HCT116 (cell line): ENCODE measurements at regions not wholly inside any gene's neighbourhood (a gene's known extent, or its start where the extent isn't known, plus 50 kb on each side); places are given as distances from the start of the nearest gene placed in this dataset.
A peak's percentile ranks its signal among the peaks of the same experiment; 100 is the strongest.

ENCODE experiments used
- ATAC-seq: fragments of 200-7000 bp; cut with Tn5 transposase; 2 replicates; pipeline ENCODE4 v1.9.1; 2020; ENCODE audit warnings: mild to moderate bottlenecking, moderate library complexity
- BruUV-seq: library from RNA; stranded (reverse); fragments of 400-500 nt; replicated peaks from 2 replicates; lab custom pipeline; 2021; lab: Mats Ljungman, UMichigan
- CTCF ChIA-PET: fragments of 300-600 bp; sonication (Branson Sonifier 250); formaldehyde crosslinking; loops from one replicate; lab custom pipeline; 2021; ENCODE audit warnings: antibody characterized with exemption; lab: Charles Lee
- POLR2A ChIA-PET: fragments of 300-600, 350-600 bp; sonication (Branson Sonifier 250); formaldehyde crosslinking; loops from one replicate; lab custom pipeline; 2021; ENCODE audit warnings: antibody characterized with exemption; lab: Charles Lee
- RAD21 ChIA-PET, 2 experiments: fragments of 300-600 bp; sonication (Branson Sonifier 250); formaldehyde crosslinking; loops; one replicate each; lab custom pipeline; 2023; ENCODE audit warnings: low total read pairs in 2 of 2; ENCODE audit not compliant: uncharacterized antibody in 2 of 2, unreplicated experiment in 2 of 2, low non-redundant PET in 1 of 2; lab: Charles Lee
- DNase-seq: peaks from one replicate; pipeline ENCODE4 v3.0.0-alpha.2; 2010; ENCODE audit warnings: low read depth, low spot score
- H2AFZ ChIP-seq: fragments of 200-600 bp; shearing (Covaris generic), sonication (generic); 2 replicates; pipeline ENCODE4 v1.6.1; 2017; ENCODE audit warnings: low read depth, mixed run types, mixed read lengths, antibody characterized with exemption, low read length; ENCODE audit not compliant: poor library complexity, severe bottlenecking
- H3K27ac ChIP-seq: 2 replicates; pipeline ENCODE4 v1.5.1; 2012; ENCODE audit warnings: low read depth, low read length
- H3K27me3 ChIP-seq: fragments of 200-600 bp; sonication (generic); 2 replicates; pipeline ENCODE4 v1.6.1; 2016; ENCODE audit warnings: mixed run types, low read length, mixed read lengths; ENCODE audit not compliant: insufficient read depth
- H3K36me3 ChIP-seq, 2 experiments: fragments of 200-500 bp in 1 of 2; fragments of 200-600 bp in 1 of 2; sonication (Bioruptor generic) in 1 of 2; sonication (generic) in 1 of 2; 2 replicates each; pipeline versions ENCODE4 v1.5.1 to v1.6.1; 2014 to 2016; ENCODE audit warnings: low read length in 2 of 2, inconsistent platforms in 1 of 2, mixed read lengths in 1 of 2, mixed run types in 1 of 2; ENCODE audit not compliant: insufficient read depth in 2 of 2, control insufficient read depth in 1 of 2
- H3K4me1 ChIP-seq, 2 experiments: fragments of 200-600 bp in 1 of 2; sonication (generic) in 1 of 2; 2 replicates each; pipeline versions ENCODE4 v1.5.1 to v1.6.1; 2012 to 2017; ENCODE audit warnings: low read length in 2 of 2, inconsistent platforms in 1 of 2, mild to moderate bottlenecking in 1 of 2, mixed read lengths in 1 of 2, mixed run types in 1 of 2, moderate library complexity in 1 of 2; ENCODE audit not compliant: insufficient read depth in 2 of 2, control insufficient read depth in 1 of 2
- H3K4me2 ChIP-seq: fragments of 200-600 bp; sonication (generic); 2 replicates; pipeline ENCODE4 v1.6.1; 2017; ENCODE audit warnings: mixed run types, low read length, mixed read lengths
- H3K4me3 ChIP-seq, 2 experiments: fragments of 200-600 bp in 1 of 2; sonication (generic) in 1 of 2; replicated peaks in 1 of 2; 2 replicates each; pipeline ENCODE4 v1.5.1; 2011 to 2016; ENCODE audit warnings: low read length in 2 of 2, control low read depth in 1 of 2, low read depth in 1 of 2, mild to moderate bottlenecking in 1 of 2, mixed read lengths in 1 of 2, mixed run types in 1 of 2
- H3K79me2 ChIP-seq: fragments of 200-600 bp; sonication (generic); 2 replicates; pipeline ENCODE4 v1.6.1; 2017; ENCODE audit warnings: mild to moderate bottlenecking, mixed run types, low read length, moderate library complexity, mixed read lengths; ENCODE audit not compliant: insufficient read depth
- H3K9ac ChIP-seq: fragments of 200-600 bp; sonication (generic); 2 replicates; pipeline ENCODE4 v1.6.1; 2016; ENCODE audit warnings: low read length, mixed read lengths
- H3K9me2 ChIP-seq: fragments of 200-600 bp; sonication (generic), shearing (Covaris generic); 2 replicates; pipeline ENCODE4 v1.6.1; 2017; ENCODE audit warnings: mixed run types, mild to moderate bottlenecking, moderate library complexity; ENCODE audit not compliant: insufficient read depth
- H3K9me3 ChIP-seq, 2 experiments: fragments of 200-500 bp in 1 of 2; fragments of 200-600 bp in 1 of 2; sonication (Bioruptor generic) in 1 of 2; sonication (generic) in 1 of 2; 2 replicates each; pipeline ENCODE4 v1.6.1; 2014 to 2017; ENCODE audit warnings: low read length in 2 of 2, mixed read lengths in 2 of 2, inconsistent platforms in 1 of 2, low read depth in 1 of 2, mild to moderate bottlenecking in 1 of 2, mixed run types in 1 of 2, moderate library complexity in 1 of 2; ENCODE audit not compliant: control insufficient read depth in 1 of 2, insufficient read depth in 1 of 2
- H4K20me1 ChIP-seq: fragments of 200-600 bp; sonication (generic), shearing (Covaris generic); 2 replicates; pipeline ENCODE4 v1.6.1; 2017; ENCODE audit warnings: mixed run types, mild to moderate bottlenecking, moderate library complexity; ENCODE audit not compliant: insufficient read depth
- CBX3 ChIP-seq: IDR thresholded peaks from 2 replicates; pipeline ENCODE4 v1.6.1; 2012; ENCODE audit warnings: low read depth
- EGR1 ChIP-seq: IDR thresholded peaks from 2 replicates; pipeline ENCODE4 v1.6.1; 2012; ENCODE audit warnings: low read depth
- ELF1 ChIP-seq: IDR thresholded peaks from 2 replicates; pipeline ENCODE4 v1.6.1; 2012; ENCODE audit warnings: low read depth, borderline replicate concordance
- FOSL1 ChIP-seq: IDR thresholded peaks from 2 replicates; pipeline ENCODE4 v1.6.1; 2012; ENCODE audit warnings: low read depth
- JUND ChIP-seq: IDR thresholded peaks from 2 replicates; pipeline ENCODE4 v1.6.1; 2012
- MAX ChIP-seq: IDR thresholded peaks from 2 replicates; pipeline ENCODE4 v1.6.1; 2012
- POLR2AphosphoS5 ChIP-seq: IDR thresholded peaks from 2 replicates; pipeline ENCODE4 v1.6.1; 2011; ENCODE audit warnings: mild to moderate bottlenecking, low read depth, low read length, moderate library complexity
- RAD21 ChIP-seq: IDR thresholded peaks from 2 replicates; pipeline ENCODE4 v1.6.1; 2012; ENCODE audit warnings: low read depth, mild to moderate bottlenecking
- SIN3A ChIP-seq: IDR thresholded peaks from 2 replicates; pipeline ENCODE4 v1.6.1; 2012; ENCODE audit warnings: low read depth
- SP1 ChIP-seq: IDR thresholded peaks from 2 replicates; pipeline ENCODE4 v1.6.1; 2012; ENCODE audit warnings: low read depth
- SRF ChIP-seq: IDR thresholded peaks from 2 replicates; pipeline ENCODE4 v1.6.1; 2012; ENCODE audit warnings: low read depth
- TCF7L2 ChIP-seq: IDR thresholded peaks from 2 replicates; pipeline ENCODE4 v1.7.0; 2011; ENCODE audit warnings: borderline replicate concordance, inconsistent platforms; ENCODE audit not compliant: insufficient read depth, insufficient read length; ENCODE audit errors: extremely low read depth
- YY1 ChIP-seq: IDR thresholded peaks from 2 replicates; pipeline ENCODE4 v1.6.1; 2011; ENCODE audit warnings: low read length, low read depth, moderate library complexity, mild to moderate bottlenecking; ENCODE audit not compliant: insufficient replicate concordance; ENCODE audit errors: extremely low read depth
- ZFX ChIP-seq: fragments of 450-650 bp; IDR thresholded peaks from 2 replicates; pipeline ENCODE4 v1.6.1; 2017
- ZNF274 ChIP-seq: fragments of 200-500 bp; sonication (Bioruptor generic); IDR thresholded peaks from 2 replicates; pipeline ENCODE4 v1.6.1; 2014; ENCODE audit warnings: mild to moderate bottlenecking, low read depth, low read length, inconsistent platforms
- intact Hi-C: fragments of 100-400 bp; cut with micrococcal nuclease; formaldehyde crosslinking; loops from 2 replicates; pipeline ENCODE4 v1.10.0; 2022
- TF ChIP-seq, protein P1 (sequence below): IDR thresholded peaks from 2 replicates; pipeline ENCODE4 v1.6.1; 2012; ENCODE audit warnings: low read depth
- TF ChIP-seq, protein P2 (sequence below), 3 experiments: fragments of 200-600 bp in 1 of 3; sonication (generic) in 1 of 3; IDR thresholded peaks in 2 of 3; conservative IDR thresholded peaks in 1 of 3; 2 replicates each; pipeline ENCODE4 v1.5.1; 2012 to 2017; ENCODE audit warnings: low read depth in 2 of 3, low read length in 2 of 3, antibody characterized with exemption in 1 of 3, borderline replicate concordance in 1 of 3, control low read depth in 1 of 3, mild to moderate bottlenecking in 1 of 3, mixed read lengths in 1 of 3, mixed run types in 1 of 3, moderate library complexity in 1 of 3; ENCODE audit not compliant: insufficient read depth in 1 of 3

DNA sequence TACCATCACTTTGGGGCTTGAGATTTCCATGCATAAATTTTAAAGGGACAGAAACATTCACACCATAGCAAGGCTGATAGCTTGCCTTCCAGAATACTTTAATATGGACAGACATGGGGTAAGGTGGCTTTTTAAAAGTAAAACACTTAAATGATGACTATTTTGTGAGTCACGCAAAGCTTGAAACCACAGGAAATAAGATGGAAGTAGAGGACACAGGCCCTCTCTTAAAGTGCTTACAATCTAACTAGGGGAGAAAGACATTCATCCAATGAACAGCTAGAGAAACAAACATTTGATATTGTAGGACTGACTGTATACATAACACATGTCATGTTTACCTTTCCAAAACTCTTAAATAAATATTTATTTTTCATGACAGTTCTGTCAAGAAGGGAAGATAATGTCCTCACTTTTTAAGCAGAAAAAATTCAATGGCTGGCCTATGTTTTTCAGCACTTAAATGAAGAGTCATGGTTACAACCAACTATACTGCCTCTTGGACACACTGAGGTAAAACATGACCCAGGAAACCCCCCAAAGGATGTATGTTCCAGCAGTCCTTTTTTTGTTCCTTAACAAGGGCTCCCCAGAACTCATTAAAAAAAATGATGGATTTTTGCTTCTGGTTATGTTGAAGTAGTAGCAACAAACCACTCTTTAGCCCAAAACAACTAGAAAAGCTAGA lies 120.0 kb upstream of the RBMS1 start:
- no peak overlapping the region for H3K9ac ChIP-seq
- H3K4me3 ChIP-seq: no peak overlapping the region
- ChIA-PET RAD21 (no interaction called here), CTCF (no interaction called here), POLR2A (no interaction called here)
- intact Hi-C loops: no loop called here
- DNase-seq: no peak
- H4K20me1 ChIP-seq: no peaks in the 10 kb centered on the region
- H3K4me1 ChIP-seq: no peaks in the 10 kb centered on the region
- H3K27ac ChIP-seq: no peak overlapping the region
- H3K9me3 ChIP-seq: no peaks in the 10 kb centered on the region
- no peaks in the 10 kb centered on the region for H3K79me2 ChIP-seq
- BruUV-seq: no TSS peak
- no peaks in the 10 kb centered on the region for H3K27me3 ChIP-seq
- no peak for ATAC-seq
- H3K36me3 ChIP-seq: no peaks in the 10 kb centered on the region
- H2AFZ ChIP-seq: no peak overlapping the region
- H3K9me2 ChIP-seq: no peaks in the 10 kb centered on the region
- TF ChIP-seq FOSL1 (peak; percentile 24; the same call in 1 of the 2 replicates), SRF (no peak), CBX3 (no peak)
- TF ChIP-seq, protein P1, sequence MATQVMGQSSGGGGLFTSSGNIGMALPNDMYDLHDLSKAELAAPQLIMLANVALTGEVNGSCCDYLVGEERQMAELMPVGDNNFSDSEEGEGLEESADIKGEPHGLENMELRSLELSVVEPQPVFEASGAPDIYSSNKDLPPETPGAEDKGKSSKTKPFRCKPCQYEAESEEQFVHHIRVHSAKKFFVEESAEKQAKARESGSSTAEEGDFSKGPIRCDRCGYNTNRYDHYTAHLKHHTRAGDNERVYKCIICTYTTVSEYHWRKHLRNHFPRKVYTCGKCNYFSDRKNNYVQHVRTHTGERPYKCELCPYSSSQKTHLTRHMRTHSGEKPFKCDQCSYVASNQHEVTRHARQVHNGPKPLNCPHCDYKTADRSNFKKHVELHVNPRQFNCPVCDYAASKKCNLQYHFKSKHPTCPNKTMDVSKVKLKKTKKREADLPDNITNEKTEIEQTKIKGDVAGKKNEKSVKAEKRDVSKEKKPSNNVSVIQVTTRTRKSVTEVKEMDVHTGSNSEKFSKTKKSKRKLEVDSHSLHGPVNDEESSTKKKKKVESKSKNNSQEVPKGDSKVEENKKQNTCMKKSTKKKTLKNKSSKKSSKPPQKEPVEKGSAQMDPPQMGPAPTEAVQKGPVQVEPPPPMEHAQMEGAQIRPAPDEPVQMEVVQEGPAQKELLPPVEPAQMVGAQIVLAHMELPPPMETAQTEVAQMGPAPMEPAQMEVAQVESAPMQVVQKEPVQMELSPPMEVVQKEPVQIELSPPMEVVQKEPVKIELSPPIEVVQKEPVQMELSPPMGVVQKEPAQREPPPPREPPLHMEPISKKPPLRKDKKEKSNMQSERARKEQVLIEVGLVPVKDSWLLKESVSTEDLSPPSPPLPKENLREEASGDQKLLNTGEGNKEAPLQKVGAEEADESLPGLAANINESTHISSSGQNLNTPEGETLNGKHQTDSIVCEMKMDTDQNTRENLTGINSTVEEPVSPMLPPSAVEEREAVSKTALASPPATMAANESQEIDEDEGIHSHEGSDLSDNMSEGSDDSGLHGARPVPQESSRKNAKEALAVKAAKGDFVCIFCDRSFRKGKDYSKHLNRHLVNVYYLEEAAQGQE: no peak
- no peak overlapping the region for H3K4me2 ChIP-seq

GRCh38 chr2:160614391-160614790 lies 120.8 kb upstream of the RBMS1 start:
- no peak overlapping the region for H3K27ac ChIP-seq

More at GRCh38 chr2:160614391-160614790, 120.8 kb upstream of the RBMS1 start:
- no peaks in the 10 kb centered on the region for H3K9me3 ChIP-seq
- no peaks in the 10 kb centered on the region for H3K9me2 ChIP-seq
- H3K4me3 ChIP-seq: no peak overlapping the region
- no peaks in the 10 kb centered on the region for H3K79me2 ChIP-seq
- TF ChIP-seq MAX (no peak), SP1 (no peak), ZFX (no peak), YY1 (no peak), FOSL1 (no peak), RAD21 (no peak), ZNF274 (no peak), EGR1 (no peak), SIN3A (no peak), TCF7L2 (no peak), ELF1 (no peak), JUND (no peak), POLR2AphosphoS5 (no peak)
- TF ChIP-seq, protein P2, sequence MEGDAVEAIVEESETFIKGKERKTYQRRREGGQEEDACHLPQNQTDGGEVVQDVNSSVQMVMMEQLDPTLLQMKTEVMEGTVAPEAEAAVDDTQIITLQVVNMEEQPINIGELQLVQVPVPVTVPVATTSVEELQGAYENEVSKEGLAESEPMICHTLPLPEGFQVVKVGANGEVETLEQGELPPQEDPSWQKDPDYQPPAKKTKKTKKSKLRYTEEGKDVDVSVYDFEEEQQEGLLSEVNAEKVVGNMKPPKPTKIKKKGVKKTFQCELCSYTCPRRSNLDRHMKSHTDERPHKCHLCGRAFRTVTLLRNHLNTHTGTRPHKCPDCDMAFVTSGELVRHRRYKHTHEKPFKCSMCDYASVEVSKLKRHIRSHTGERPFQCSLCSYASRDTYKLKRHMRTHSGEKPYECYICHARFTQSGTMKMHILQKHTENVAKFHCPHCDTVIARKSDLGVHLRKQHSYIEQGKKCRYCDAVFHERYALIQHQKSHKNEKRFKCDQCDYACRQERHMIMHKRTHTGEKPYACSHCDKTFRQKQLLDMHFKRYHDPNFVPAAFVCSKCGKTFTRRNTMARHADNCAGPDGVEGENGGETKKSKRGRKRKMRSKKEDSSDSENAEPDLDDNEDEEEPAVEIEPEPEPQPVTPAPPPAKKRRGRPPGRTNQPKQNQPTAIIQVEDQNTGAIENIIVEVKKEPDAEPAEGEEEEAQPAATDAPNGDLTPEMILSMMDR (IDR thresholded peaks at IDR 0.05 in 2 of 3, conservative IDR thresholded peaks at IDR 0.05 in 1 of 3; ENCODE audit: borderline replicate concordance in 1 of 3, insufficient read depth in 1 of 3, low read depth in 2 of 3, low read length in 2 of 3): no peak
- no peak for ATAC-seq
- no peak for DNase-seq
- no peak overlapping the region for H3K9ac ChIP-seq
- no peaks in the 10 kb centered on the region for H3K27me3 ChIP-seq
- ChIA-PET RAD21 (no interaction called here), POLR2A (no interaction called here), CTCF (no interaction called here)
- no peaks in the 10 kb centered on the region for H3K4me1 ChIP-seq
- H3K4me2 ChIP-seq: no peak overlapping the region
- no peaks in the 10 kb centered on the region for H3K36me3 ChIP-seq
- intact Hi-C loops: no loop called here
- no peaks in the 10 kb centered on the region for H4K20me1 ChIP-seq
- H2AFZ ChIP-seq: no peak overlapping the region
- BruUV-seq: no TSS peak
